GM23338 (cell line): ENCODE measurements at regions not wholly inside any gene's neighbourhood (a gene's known extent, or its start where the extent isn't known, plus 50 kb on each side); places are given as distances from the start of the nearest gene placed in this dataset.

Experiments
- ATAC-seq: fragments of 200-7000 bp; cut with Tn5 transposase; 3 replicates; pipeline ENCODE4 v1.9.1; 2020
- DNase-seq: peaks from one replicate; pipeline ENCODE4 v3.0.0-alpha.2; 2015; ENCODE audit warnings: low spot score
- H2AFZ ChIP-seq: fragments of 200-600 bp; sonication (generic); 2 replicates; pipeline ENCODE4 v1.8.0; 2016; ENCODE audit warnings: antibody characterized with exemption, mild to moderate bottlenecking, moderate library complexity
- H3F3A ChIP-seq: fragments of 200-600 bp; sonication (generic); replicated peaks from 2 replicates; pipeline ENCODE4 v1.8.0; 2017; ENCODE audit warnings: antibody characterized with exemption, mixed run types, low read depth
- H3K27ac ChIP-seq: fragments of 200-600 bp; sonication (generic); 2 replicates; pipeline ENCODE4 v1.6.1; 2016; ENCODE audit warnings: low read depth
- H3K27me3 ChIP-seq: fragments of 200-600 bp; sonication (generic); 2 replicates; pipeline ENCODE4 v1.8.0; 2016; ENCODE audit warnings: mild to moderate bottlenecking, mixed run types, moderate library complexity; ENCODE audit not compliant: insufficient read depth
- H3K36me3 ChIP-seq: fragments of 200-600 bp; sonication (generic); 2 replicates; pipeline ENCODE4 v1.8.0; 2016; ENCODE audit warnings: mild to moderate bottlenecking; ENCODE audit not compliant: insufficient read depth
- H3K4me1 ChIP-seq: fragments of 200-600 bp; sonication (generic); 2 replicates; pipeline ENCODE4 v1.8.0; 2016; ENCODE audit warnings: mild to moderate bottlenecking, moderate library complexity; ENCODE audit not compliant: insufficient read depth
- H3K4me2 ChIP-seq: fragments of 200-600 bp; sonication (generic); 2 replicates; pipeline ENCODE4 v1.7.1; 2017; ENCODE audit warnings: mixed run types
- H3K4me3 ChIP-seq: fragments of 200-600 bp; sonication (generic); 2 replicates; pipeline ENCODE4 v1.6.1; 2016; ENCODE audit warnings: mixed run types
- H3K79me2 ChIP-seq: fragments of 200-600 bp; sonication (generic); replicated peaks from 2 replicates; pipeline ENCODE4 v1.8.0; 2017; ENCODE audit warnings: mild to moderate bottlenecking; ENCODE audit not compliant: insufficient read depth
- H3K9me2 ChIP-seq: fragments of 200-600 bp; sonication (generic); 2 replicates; pipeline ENCODE4 v1.8.0; 2017; ENCODE audit not compliant: insufficient read depth
- H4K20me1 ChIP-seq: fragments of 200-600 bp; sonication (generic); replicated peaks from 2 replicates; pipeline ENCODE4 v1.8.0; 2017; ENCODE audit warnings: mild to moderate bottlenecking; ENCODE audit not compliant: insufficient read depth
- H3K27ac Mint-ChIP-seq: 2 replicates; pipeline ENCODE4 v1.8.0; 2020; ENCODE audit warnings: inconsistent platforms, mild to moderate bottlenecking, moderate library complexity, mixed read lengths
- H3K27me3 Mint-ChIP-seq: 3 replicates; pipeline ENCODE4 v1.8.0; 2022; ENCODE audit warnings: low read depth, mild to moderate bottlenecking, moderate library complexity, mixed read lengths, inconsistent platforms; ENCODE audit not compliant: insufficient read depth, poor library complexity
- H3K36me3 Mint-ChIP-seq: 3 replicates; pipeline ENCODE4 v1.8.0; 2021; ENCODE audit warnings: low read depth, mild to moderate bottlenecking, inconsistent platforms, moderate library complexity, mixed read lengths
- H3K4me1 Mint-ChIP-seq: 3 replicates; pipeline ENCODE4 v1.8.0; 2020; ENCODE audit warnings: mild to moderate bottlenecking, inconsistent platforms, mixed read lengths
- H3K4me3 Mint-ChIP-seq: 3 replicates; pipeline ENCODE4 v1.8.0; 2021; ENCODE audit warnings: moderate library complexity, mild to moderate bottlenecking, inconsistent platforms, mixed read lengths
- H3K9me3 Mint-ChIP-seq: 3 replicates; pipeline ENCODE4 v1.8.0; 2020; ENCODE audit warnings: moderate library complexity, mild to moderate bottlenecking, inconsistent platforms, mixed read lengths
- CREB1 ChIP-seq: fragments of 250-450 bp; sonication (Bioruptor Pico); IDR thresholded peaks from 2 replicates; pipeline ENCODE4 v1.5.0; 2020; ENCODE audit warnings: low read depth, mild to moderate bottlenecking, moderate library complexity
- CTCF ChIP-seq, 2 experiments: fragments of 200-600 bp in 1 of 2; sonication (generic) in 1 of 2; conservative IDR thresholded peaks; 2 replicates each; pipeline versions ENCODE4 v1.5.1 to v1.6.1; 2016 to 2017; ENCODE audit warnings: antibody characterized with exemption in 2 of 2, low read depth in 2 of 2, mild to moderate bottlenecking in 2 of 2, moderate library complexity in 1 of 2
- ETS1 ChIP-seq: IDR thresholded peaks from 2 replicates; pipeline ENCODE4 v1.6.1; 2016; ENCODE audit warnings: antibody characterized with exemption
- EZH2 ChIP-seq: fragments of 200-600 bp; sonication (generic); IDR thresholded peaks from one replicate; pipeline ENCODE4 v1.8.0; 2017; ENCODE audit warnings: antibody characterized with exemption, mild to moderate bottlenecking, low read depth; ENCODE audit not compliant: unreplicated experiment
- EZH2phosphoT487 ChIP-seq: fragments of 200-600 bp; sonication (generic); IDR thresholded peaks from one replicate; pipeline ENCODE4 v1.8.1; 2018; ENCODE audit warnings: antibody characterized with exemption; ENCODE audit not compliant: unreplicated experiment
- JUNB ChIP-seq: IDR thresholded peaks from one replicate; pipeline ENCODE4 v1.6.1; 2016; ENCODE audit warnings: antibody characterized with exemption; ENCODE audit not compliant: unreplicated experiment
- NANOG ChIP-seq: IDR thresholded peaks from 2 replicates; pipeline ENCODE4 v1.6.1; 2016; ENCODE audit warnings: antibody characterized with exemption, borderline replicate concordance
- POLR2AphosphoS5 ChIP-seq: IDR thresholded peaks from 2 replicates; pipeline ENCODE4 v1.6.1; 2016; ENCODE audit warnings: antibody characterized with exemption, low read depth
- STAT1 ChIP-seq: IDR thresholded peaks from one replicate; pipeline ENCODE4 v1.6.1; 2016; ENCODE audit warnings: antibody characterized with exemption; ENCODE audit not compliant: unreplicated experiment
- ZNF114 ChIP-seq: fragments of 250-450 bp; sonication (Bioruptor Pico); IDR thresholded peaks from 2 replicates; pipeline ENCODE4 v1.5.0; 2020; ENCODE audit warnings: mild to moderate bottlenecking, moderate library complexity
- ZNF331 ChIP-seq: fragments of 250-450 bp; sonication (Bioruptor Pico); IDR thresholded peaks from 2 replicates; pipeline ENCODE4 v1.5.0; 2020; ENCODE audit warnings: low read depth, mild to moderate bottlenecking, moderate library complexity
- ZNF462 ChIP-seq: fragments of 250-450 bp; sonication (Bioruptor Pico); IDR thresholded peaks from 2 replicates; pipeline ENCODE4 v1.5.0; 2020; ENCODE audit warnings: mild to moderate bottlenecking, moderate library complexity
- TF ChIP-seq, protein P1 (sequence below): IDR thresholded peaks from one replicate; pipeline ENCODE4 v1.6.1; 2018; ENCODE audit warnings: antibody characterized with exemption; ENCODE audit not compliant: unreplicated experiment

DNA sequence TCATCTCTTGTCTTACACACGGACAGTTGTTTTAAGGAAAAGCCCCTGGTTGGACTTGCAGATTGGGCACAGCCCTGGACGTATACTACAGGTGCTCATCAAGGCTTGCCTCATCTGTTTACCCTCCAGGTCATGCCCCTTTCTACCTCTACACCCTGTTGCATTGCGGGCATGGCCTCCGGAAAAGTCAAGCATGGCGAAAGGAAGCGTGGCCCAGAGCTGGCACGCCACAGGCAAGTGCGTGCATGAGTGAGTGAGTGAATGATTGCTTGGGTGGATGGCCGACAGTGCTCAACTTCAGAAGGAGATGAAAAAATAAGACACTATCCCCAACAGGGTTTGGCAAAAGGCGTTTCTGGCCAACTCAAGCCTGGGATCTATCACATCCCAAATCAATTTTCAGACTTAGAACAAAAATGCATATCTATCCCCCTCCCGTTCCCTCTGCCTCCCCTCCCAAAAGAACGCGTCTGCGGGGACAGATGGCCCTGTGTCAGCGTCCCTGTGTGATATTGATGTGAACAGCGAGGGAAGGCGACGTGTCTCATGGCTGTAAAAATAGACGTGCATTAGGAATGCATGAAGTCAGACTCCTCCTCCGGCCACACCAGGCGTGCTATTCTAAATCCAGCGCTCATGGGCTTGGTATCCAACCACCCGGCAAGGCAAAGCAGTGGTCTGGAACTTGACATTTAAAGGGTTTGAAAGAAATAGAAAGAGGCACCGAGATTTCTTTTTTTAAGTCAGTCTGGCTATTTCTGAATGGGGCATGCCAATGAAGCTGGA lies 96.0 kb downstream of the RPLP1 start:
- Histone ChIP-seq H3K27ac (no peak overlapping the region), H3F3A (no peaks in the 10 kb centered on the region), H2AFZ (no peak overlapping the region), H3K36me3 (no peaks in the 10 kb centered on the region), H3K27me3 (no peaks in the 10 kb centered on the region), H3K4me3 (no peak overlapping the region), H3K4me2 (no peak overlapping the region), H3K4me1 (0 out of 2 replicates have a peak, but pooled peaks cover 6% of the 10 kb centered on the region), H4K20me1 (no peaks in the 10 kb centered on the region), H3K79me2 (no peaks in the 10 kb centered on the region), H3K9me2 (no peaks in the 10 kb centered on the region; the same call in 1 of the 2 replicates)
- peaks cover 11% of the 10 kb centered on the region; the same call in 2 of the 3 replicates for H3K9me3 Mint-ChIP-seq
- no peak for DNase-seq
- TF ChIP-seq EZH2phosphoT487: no peak
- TF ChIP-seq, protein P1, sequence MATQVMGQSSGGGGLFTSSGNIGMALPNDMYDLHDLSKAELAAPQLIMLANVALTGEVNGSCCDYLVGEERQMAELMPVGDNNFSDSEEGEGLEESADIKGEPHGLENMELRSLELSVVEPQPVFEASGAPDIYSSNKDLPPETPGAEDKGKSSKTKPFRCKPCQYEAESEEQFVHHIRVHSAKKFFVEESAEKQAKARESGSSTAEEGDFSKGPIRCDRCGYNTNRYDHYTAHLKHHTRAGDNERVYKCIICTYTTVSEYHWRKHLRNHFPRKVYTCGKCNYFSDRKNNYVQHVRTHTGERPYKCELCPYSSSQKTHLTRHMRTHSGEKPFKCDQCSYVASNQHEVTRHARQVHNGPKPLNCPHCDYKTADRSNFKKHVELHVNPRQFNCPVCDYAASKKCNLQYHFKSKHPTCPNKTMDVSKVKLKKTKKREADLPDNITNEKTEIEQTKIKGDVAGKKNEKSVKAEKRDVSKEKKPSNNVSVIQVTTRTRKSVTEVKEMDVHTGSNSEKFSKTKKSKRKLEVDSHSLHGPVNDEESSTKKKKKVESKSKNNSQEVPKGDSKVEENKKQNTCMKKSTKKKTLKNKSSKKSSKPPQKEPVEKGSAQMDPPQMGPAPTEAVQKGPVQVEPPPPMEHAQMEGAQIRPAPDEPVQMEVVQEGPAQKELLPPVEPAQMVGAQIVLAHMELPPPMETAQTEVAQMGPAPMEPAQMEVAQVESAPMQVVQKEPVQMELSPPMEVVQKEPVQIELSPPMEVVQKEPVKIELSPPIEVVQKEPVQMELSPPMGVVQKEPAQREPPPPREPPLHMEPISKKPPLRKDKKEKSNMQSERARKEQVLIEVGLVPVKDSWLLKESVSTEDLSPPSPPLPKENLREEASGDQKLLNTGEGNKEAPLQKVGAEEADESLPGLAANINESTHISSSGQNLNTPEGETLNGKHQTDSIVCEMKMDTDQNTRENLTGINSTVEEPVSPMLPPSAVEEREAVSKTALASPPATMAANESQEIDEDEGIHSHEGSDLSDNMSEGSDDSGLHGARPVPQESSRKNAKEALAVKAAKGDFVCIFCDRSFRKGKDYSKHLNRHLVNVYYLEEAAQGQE: no peak
- no peak for TF ChIP-seq ZNF462 (CRISPR knock-in tag)
- no peak for TF ChIP-seq CTCF (conservative IDR thresholded peaks at IDR 0.05; ENCODE audit: low read depth in 2 of 2)
- no peak for TF ChIP-seq ETS1
- TF ChIP-seq ZNF114 (CRISPR knock-in tag): no peak
- no peak for TF ChIP-seq POLR2AphosphoS5
- no peak for TF ChIP-seq EZH2
- no peak for TF ChIP-seq ZNF331 (CRISPR knock-in tag)
- TF ChIP-seq STAT1: no peak
- TF ChIP-seq CREB1 (CRISPR knock-in tag): no peak
- TF ChIP-seq JUNB: no peak
- no peak for TF ChIP-seq NANOG
- H3K27ac Mint-ChIP-seq: no peak overlapping the region
- H3K27me3 Mint-ChIP-seq: peaks cover 2% of the 10 kb centered on the region
- peaks cover 15% of the 10 kb centered on the region for H3K4me1 Mint-ChIP-seq
- no peak overlapping the region for H3K4me3 Mint-ChIP-seq
- no peaks in the 10 kb centered on the region for H3K36me3 Mint-ChIP-seq
- ATAC-seq: no peak
